ENCODE measurements at regions not wholly inside any gene's neighbourhood (a gene's known extent, or its start where the extent isn't known, plus 50 kb on each side); places are given as distances from the start of the nearest gene placed in this dataset.

GRCh38 chr13:30111810-30112209 lies 195.5 kb downstream of the KATNAL1 start:
- CTCF ChIA-PET (ENCODE audit: partially characterized antibody): interaction anchor here (0.6 to 5.6 kb wide), 35 partner anchors 8 to 604 kb away, joined by 3 to 44 read pairs (median 4); no protein-coding TSS in a partner anchor
- POLR2A ChIA-PET (ENCODE audit: partially characterized antibody): interaction anchor here (1.7 to 2.7 kb wide), 2 partner anchors 72 to 148 kb away, joined by 4 to 9 read pairs; no protein-coding TSS in a partner anchor
- H4K91ac ChIP-seq (replicated peaks; ENCODE audit: insufficient read length, low read length): peak overlapping the region; percentile 27
- H2BK15ac ChIP-seq (ENCODE audit: low read length): 0 out of 2 replicates have a peak overlapping the region, but pooled peaks have one; percentile 40
- H3K9me3 ChIP-seq (ENCODE audit: insufficient read depth in 2 of 2, low read depth in 1 of 2, low read length in 1 of 2): no peaks in the 10 kb centered on the region
- H3K4me2 ChIP-seq (ENCODE audit: insufficient read depth in 1 of 2, low read depth in 2 of 2, low read length in 2 of 2): no peak overlapping the region
- no peak overlapping the region for H2AK5ac ChIP-seq (ENCODE audit: low read depth, low read length)
- H2AFZ ChIP-seq (ENCODE audit: low read length): peak overlapping the region; percentile 70; the same call in 1 of the 2 replicates
- no peak overlapping the region for H3K23ac ChIP-seq (ENCODE audit: insufficient read length)
- no peak overlapping the region for H3K27ac ChIP-seq (ENCODE audit: low read depth, low read length)
- H4K20me1 ChIP-seq (replicated peaks in 1 of 2; ENCODE audit: control insufficient read depth in 1 of 2, insufficient read depth in 2 of 2, low read length in 2 of 2): no peaks in the 10 kb centered on the region
- 81% methylated on average over 2 of the region's 5 CpGs; no CpG with 5 or more reads in 1 of the 2 experiments for WGBS, 2 experiments (ENCODE audit: extremely low coverage in 1 of 2, insufficient coverage in 1 of 2, insufficient read length in 1 of 2, insufficient replicate concordance in 2 of 2, low coverage in 1 of 2, low lambda C conversion rate in 2 of 2, missing lambda C conversion rate in 1 of 2)
- 0 out of 2 replicates have a peak overlapping the region, but pooled peaks have one; percentile 29 for H2BK12ac ChIP-seq (ENCODE audit: low read depth, low read length)
- no peak overlapping the region for H3K9ac ChIP-seq (replicated peaks in 1 of 4; ENCODE audit: extremely low read depth in 1 of 4, low read depth in 3 of 4, low read length in 3 of 4)
- no peak for TF ChIP-seq SIN3A (conservative IDR thresholded peaks at IDR 0.05 in 1 of 2, IDR thresholded peaks at IDR 0.05 in 1 of 2; ENCODE audit: low read depth in 1 of 2, low read length in 2 of 2)
- TF ChIP-seq, protein P1, sequence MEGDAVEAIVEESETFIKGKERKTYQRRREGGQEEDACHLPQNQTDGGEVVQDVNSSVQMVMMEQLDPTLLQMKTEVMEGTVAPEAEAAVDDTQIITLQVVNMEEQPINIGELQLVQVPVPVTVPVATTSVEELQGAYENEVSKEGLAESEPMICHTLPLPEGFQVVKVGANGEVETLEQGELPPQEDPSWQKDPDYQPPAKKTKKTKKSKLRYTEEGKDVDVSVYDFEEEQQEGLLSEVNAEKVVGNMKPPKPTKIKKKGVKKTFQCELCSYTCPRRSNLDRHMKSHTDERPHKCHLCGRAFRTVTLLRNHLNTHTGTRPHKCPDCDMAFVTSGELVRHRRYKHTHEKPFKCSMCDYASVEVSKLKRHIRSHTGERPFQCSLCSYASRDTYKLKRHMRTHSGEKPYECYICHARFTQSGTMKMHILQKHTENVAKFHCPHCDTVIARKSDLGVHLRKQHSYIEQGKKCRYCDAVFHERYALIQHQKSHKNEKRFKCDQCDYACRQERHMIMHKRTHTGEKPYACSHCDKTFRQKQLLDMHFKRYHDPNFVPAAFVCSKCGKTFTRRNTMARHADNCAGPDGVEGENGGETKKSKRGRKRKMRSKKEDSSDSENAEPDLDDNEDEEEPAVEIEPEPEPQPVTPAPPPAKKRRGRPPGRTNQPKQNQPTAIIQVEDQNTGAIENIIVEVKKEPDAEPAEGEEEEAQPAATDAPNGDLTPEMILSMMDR (IDR thresholded peaks at IDR 0.05; ENCODE audit: control extremely low read depth in 1 of 3, insufficient read depth in 1 of 3, low read depth in 1 of 3, low read length in 3 of 3): peak; percentile 27 to 37 (median 30)
- peak in 1 of 2 experiments; percentile 34; a peak in 1 of 4 replicates for TF ChIP-seq RAD21 (IDR thresholded peaks at IDR 0.05 in 1 of 2, conservative IDR thresholded peaks at IDR 0.05 in 1 of 2; ENCODE audit: low read depth in 2 of 2, low read length in 2 of 2)
- H3K79me2 ChIP-seq (ENCODE audit: control insufficient read depth in 1 of 2, insufficient read depth in 2 of 2, low read length in 2 of 2): no peaks in the 10 kb centered on the region
- H3K4me1 ChIP-seq (replicated peaks in 1 of 4; ENCODE audit: control insufficient read depth in 3 of 4, insufficient read depth in 4 of 4, low read length in 3 of 4): peaks cover 0 to 13% (median 1%) of the 10 kb centered on the region in 4 experiments; a peak in 3 of 7 replicates
- no peak overlapping the region for H4K5ac ChIP-seq (ENCODE audit: insufficient read length, low read depth, low read length)
- DNase-seq (ENCODE audit: low read depth in 1 of 2, low spot score in 2 of 2) (no peak), FAIRE-seq (no peak)
- no peaks in the 10 kb centered on the region; the same call in 1 of the 2 replicates for H3K23me2 ChIP-seq (ENCODE audit: low read depth, low read length)
- no peak overlapping the region for H4K8ac ChIP-seq (ENCODE audit: extremely low read depth, insufficient read depth, low read length)
- H3K56ac ChIP-seq (replicated peaks; ENCODE audit: insufficient read length, low read depth, low read length): no peak overlapping the region
- no peak overlapping the region for H2BK120ac ChIP-seq (replicated peaks; ENCODE audit: low read depth, low read length)
- H3K36me3 ChIP-seq (ENCODE audit: control insufficient read depth in 2 of 4, insufficient read depth in 4 of 4, low read length in 3 of 4): no peaks in the 10 kb centered on the region
- no peaks in the 10 kb centered on the region for H3K79me1 ChIP-seq (ENCODE audit: low read depth, low read length)
- H2BK20ac ChIP-seq (ENCODE audit: low read length): peak overlapping the region; percentile 87; the same call in 1 of the 2 replicates
- peaks cover 0 to 9% (median 3%) of the 10 kb centered on the region in 4 experiments; a peak in 3 of 7 replicates for H3K27me3 ChIP-seq (replicated peaks in 1 of 4; ENCODE audit: control insufficient read depth in 3 of 4, extremely low read depth in 1 of 4, insufficient read depth in 3 of 4, low read length in 3 of 4)
- H3K4me3 ChIP-seq (ENCODE audit: extremely low read depth in 1 of 4, insufficient read depth in 2 of 4, low read depth in 3 of 4, low read length in 4 of 4): no peak overlapping the region
- H2BK5ac ChIP-seq (ENCODE audit: low read depth, low read length): no peak overlapping the region
- no peak overlapping the region for H3K4ac ChIP-seq (replicated peaks; ENCODE audit: insufficient read length, low read depth, low read length)
- no peak overlapping the region for H3K14ac ChIP-seq (ENCODE audit: insufficient read length)
- peak overlapping the region; percentile 29; the same call in 1 of the 2 replicates for H3K18ac ChIP-seq (ENCODE audit: extremely low read depth, low read length)
